Ishikawa (cell line): ENCODE measurements at regions not wholly inside any gene's neighbourhood (a gene's known extent, or its start where the extent isn't known, plus 50 kb on each side); places are given as distances from the start of the nearest gene placed in this dataset.

Experiments
- CEBPB ChIP-seq: IDR thresholded peaks from 2 replicates; pipeline ENCODE4 v1.6.1; 2012
- CREB1 ChIP-seq: IDR thresholded peaks from 2 replicates; pipeline ENCODE4 v1.6.1; 2012; ENCODE audit warnings: low read depth
- EGR1 ChIP-seq: IDR thresholded peaks from 2 replicates; pipeline ENCODE4 v1.6.1; 2012
- EP300 ChIP-seq: IDR thresholded peaks from 2 replicates; pipeline ENCODE4 v1.6.1; 2012; ENCODE audit warnings: borderline replicate concordance
- FOXM1 ChIP-seq: IDR thresholded peaks from 2 replicates; pipeline ENCODE4 v1.6.1; 2012; ENCODE audit warnings: low read depth, borderline replicate concordance
- NFIC ChIP-seq: IDR thresholded peaks from 2 replicates; pipeline ENCODE4 v1.6.1; 2012
- RAD21 ChIP-seq: IDR thresholded peaks from 2 replicates; pipeline ENCODE4 v1.6.1; 2012; ENCODE audit warnings: low read depth
- TAF1 ChIP-seq: IDR thresholded peaks from 2 replicates; pipeline ENCODE4 v1.6.1; 2012; ENCODE audit warnings: low read depth, mild to moderate bottlenecking
- TCF12 ChIP-seq: IDR thresholded peaks from 2 replicates; pipeline ENCODE4 v1.6.1; 2012; ENCODE audit warnings: low read depth
- TEAD4 ChIP-seq: IDR thresholded peaks from 2 replicates; pipeline ENCODE4 v1.6.1; 2012
- YY1 ChIP-seq: IDR thresholded peaks from 2 replicates; pipeline ENCODE4 v1.6.1; 2012; ENCODE audit warnings: low read depth
- ZBTB7A ChIP-seq: IDR thresholded peaks from 2 replicates; pipeline ENCODE4 v1.6.1; 2012; ENCODE audit warnings: low read depth
- TF ChIP-seq, protein P1 (sequence below): IDR thresholded peaks from 2 replicates; pipeline ENCODE4 v1.6.1; 2012
- TF ChIP-seq, protein P2 (sequence below): IDR thresholded peaks from 2 replicates; pipeline ENCODE4 v1.6.1; 2012
- TF ChIP-seq, protein P3 (sequence below): IDR thresholded peaks from 2 replicates; pipeline ENCODE4 v1.6.1; 2012; ENCODE audit warnings: low read depth, mild to moderate bottlenecking

DNA sequence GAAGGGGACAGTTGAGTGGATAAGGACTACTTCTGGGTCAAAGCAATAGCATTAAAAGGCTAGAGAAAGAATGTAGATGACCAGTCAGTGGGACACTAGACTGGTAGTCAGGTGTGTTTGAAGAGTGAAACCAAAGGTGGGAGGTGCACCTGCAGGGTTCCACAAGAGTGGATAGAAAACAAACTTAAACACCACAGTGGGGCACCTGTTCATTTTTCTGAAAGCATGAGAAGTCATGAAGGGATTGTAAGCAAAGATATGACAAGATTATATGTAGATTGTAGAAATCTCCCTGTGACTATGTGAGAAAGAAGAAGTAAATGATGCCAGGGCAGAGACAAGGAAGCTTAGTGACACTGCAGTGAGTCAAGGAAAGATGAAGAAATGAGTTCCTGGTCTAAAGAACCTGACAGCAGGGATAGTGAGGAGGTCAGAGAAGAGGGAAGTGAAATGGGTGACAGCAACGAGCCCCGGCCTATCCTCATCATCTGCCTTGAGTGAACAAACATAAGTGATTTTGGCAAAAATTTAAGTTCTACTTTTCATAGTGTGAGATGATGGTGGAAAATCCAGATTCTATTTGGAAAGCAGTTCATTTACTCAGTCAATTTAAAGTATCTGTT lies 296.9 kb downstream of the TLE4 start:
- TF ChIP-seq YY1 (no peak), ZBTB7A (no peak), CREB1 (no peak), EP300 (no peak), TEAD4 (no peak), CEBPB (no peak), TCF12 (no peak), FOXM1 (no peak), RAD21 (no peak), TAF1 (no peak), NFIC (no peak), EGR1 (no peak)
- TF ChIP-seq, protein P1, sequence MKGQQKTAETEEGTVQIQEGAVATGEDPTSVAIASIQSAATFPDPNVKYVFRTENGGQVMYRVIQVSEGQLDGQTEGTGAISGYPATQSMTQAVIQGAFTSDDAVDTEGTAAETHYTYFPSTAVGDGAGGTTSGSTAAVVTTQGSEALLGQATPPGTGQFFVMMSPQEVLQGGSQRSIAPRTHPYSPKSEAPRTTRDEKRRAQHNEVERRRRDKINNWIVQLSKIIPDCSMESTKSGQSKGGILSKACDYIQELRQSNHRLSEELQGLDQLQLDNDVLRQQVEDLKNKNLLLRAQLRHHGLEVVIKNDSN, result no peak
- TF ChIP-seq, protein P2, sequence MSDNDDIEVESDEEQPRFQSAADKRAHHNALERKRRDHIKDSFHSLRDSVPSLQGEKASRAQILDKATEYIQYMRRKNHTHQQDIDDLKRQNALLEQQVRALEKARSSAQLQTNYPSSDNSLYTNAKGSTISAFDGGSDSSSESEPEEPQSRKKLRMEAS, result no peak
- TF ChIP-seq, protein P3, sequence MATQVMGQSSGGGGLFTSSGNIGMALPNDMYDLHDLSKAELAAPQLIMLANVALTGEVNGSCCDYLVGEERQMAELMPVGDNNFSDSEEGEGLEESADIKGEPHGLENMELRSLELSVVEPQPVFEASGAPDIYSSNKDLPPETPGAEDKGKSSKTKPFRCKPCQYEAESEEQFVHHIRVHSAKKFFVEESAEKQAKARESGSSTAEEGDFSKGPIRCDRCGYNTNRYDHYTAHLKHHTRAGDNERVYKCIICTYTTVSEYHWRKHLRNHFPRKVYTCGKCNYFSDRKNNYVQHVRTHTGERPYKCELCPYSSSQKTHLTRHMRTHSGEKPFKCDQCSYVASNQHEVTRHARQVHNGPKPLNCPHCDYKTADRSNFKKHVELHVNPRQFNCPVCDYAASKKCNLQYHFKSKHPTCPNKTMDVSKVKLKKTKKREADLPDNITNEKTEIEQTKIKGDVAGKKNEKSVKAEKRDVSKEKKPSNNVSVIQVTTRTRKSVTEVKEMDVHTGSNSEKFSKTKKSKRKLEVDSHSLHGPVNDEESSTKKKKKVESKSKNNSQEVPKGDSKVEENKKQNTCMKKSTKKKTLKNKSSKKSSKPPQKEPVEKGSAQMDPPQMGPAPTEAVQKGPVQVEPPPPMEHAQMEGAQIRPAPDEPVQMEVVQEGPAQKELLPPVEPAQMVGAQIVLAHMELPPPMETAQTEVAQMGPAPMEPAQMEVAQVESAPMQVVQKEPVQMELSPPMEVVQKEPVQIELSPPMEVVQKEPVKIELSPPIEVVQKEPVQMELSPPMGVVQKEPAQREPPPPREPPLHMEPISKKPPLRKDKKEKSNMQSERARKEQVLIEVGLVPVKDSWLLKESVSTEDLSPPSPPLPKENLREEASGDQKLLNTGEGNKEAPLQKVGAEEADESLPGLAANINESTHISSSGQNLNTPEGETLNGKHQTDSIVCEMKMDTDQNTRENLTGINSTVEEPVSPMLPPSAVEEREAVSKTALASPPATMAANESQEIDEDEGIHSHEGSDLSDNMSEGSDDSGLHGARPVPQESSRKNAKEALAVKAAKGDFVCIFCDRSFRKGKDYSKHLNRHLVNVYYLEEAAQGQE, result no peak

DNA sequence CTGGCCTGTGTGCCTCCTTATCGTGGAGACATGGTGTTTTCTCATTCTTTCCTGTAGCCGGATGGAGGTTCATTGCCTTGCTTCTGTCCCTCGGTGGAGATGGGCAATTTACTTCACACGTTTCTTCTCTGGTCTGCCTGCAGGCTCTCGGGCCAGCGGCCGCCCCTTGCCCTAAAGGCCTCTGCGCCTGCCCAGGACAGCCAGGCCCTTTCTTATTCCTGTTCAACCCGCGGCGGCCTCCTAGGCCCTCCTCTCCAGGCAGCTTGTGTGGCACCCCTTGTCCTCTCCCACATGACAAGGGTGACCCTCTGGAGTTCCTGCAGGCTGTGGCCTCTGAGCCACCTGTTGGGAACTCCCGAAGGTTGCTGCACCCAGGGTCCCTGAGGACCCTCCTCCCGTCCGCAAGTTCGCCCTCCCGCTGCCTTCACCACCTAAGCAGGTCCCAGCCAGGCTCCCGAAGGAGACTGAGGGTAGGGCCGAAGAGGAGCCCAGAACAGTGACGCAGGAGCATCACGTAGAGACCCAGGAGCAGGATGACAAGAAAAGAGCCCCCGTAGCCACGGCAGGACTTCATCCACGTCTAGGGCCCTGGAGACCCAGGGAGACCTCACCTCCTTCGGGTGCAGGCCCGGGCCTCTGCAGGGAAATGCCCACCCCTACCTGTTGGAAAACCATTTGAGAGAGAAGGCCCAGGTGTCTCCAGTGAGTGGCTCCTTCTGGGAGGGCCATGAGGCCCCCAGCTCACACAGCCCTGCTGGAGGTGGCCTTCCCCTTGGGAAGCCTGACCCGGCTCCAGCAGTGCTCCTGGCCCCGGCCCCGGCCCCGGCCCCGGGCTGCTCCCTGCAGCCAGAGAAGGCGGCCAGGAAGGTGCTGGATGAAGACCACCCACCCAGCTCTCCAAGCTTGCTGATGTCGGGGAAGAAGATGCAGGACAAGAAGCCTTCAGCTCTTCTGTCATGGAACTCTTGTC lies 291.4 kb downstream of the TLE4 start:
- TF ChIP-seq TAF1 (no peak), EGR1 (no peak), TEAD4 (no peak), NFIC (no peak), TCF12 (no peak), RAD21 (no peak), FOXM1 (no peak), YY1 (no peak), ZBTB7A (no peak), CEBPB (no peak), CREB1 (no peak)
- TF ChIP-seq, protein P3, result no peak
- TF ChIP-seq, protein P1, result no peak
- TF ChIP-seq, protein P2, result no peak

DNA sequence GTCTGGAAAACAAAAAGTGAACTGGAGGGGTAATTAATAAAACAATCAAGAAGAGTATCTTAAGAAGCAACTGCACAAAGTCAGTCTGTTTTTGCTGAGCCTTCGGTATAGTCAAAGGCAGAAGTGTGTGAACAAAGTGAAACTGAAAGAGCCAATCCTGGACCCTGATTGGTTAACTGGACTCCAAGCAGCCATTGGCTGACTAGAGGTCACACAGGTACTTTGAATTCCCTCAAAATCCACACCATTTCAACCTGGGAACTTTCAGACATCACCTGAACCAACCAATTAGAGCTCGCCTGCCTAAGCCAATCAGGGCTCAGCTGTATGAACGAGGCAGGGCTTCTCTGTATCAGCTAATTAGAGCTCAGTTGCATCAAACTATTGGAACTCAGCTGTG lies 286.7 kb downstream of the TLE4 start:
- TF ChIP-seq YY1 (no peak), EGR1 (no peak)
- TF ChIP-seq, protein P2, result no peak

DNA sequence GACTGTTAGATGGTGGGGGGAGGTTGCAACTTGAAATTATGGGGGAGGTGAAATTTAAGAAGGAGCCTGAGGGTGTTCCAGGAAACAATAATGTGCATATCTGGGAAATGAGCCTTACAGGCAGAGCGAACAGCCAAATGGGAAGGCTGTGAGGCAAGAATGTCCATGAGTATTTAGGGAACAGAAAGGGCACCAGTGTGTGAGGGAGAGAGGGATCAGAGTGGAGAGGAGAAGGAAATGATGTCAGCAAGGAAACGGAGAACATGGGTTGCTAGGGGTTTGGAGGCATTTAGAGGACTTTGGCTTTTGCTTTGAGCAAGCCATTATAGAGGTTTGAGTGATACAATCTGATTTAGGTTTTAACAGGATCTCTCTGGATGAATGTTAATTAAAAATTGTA lies 285.4 kb downstream of the TLE4 start:
- TF ChIP-seq TEAD4 (no peak), CREB1 (no peak), NFIC (no peak)

DNA sequence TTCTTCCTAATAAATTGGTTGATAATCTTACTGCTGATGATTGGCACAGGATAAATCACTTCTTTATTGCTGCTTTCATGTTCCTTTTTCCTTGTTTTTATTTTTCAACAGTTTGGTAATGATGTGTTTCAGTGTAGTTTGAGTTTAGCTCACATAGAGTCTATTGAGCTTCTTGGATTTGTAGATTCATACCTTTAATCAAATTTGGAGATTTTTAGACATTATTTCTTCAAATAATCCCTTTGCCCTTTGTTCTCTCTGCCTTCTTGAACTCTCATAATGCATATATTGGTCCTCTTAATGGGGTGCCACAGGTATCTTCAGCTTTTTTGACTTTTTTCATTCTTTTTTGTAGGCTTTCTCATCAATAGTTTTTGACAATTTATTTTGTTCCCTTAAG lies 275.3 kb downstream of the TLE4 start:
- TF ChIP-seq CREB1, result no peak
- TF ChIP-seq FOXM1, result no peak
- TF ChIP-seq ZBTB7A, result no peak
- no peak for TF ChIP-seq EGR1
- TF ChIP-seq RAD21, result no peak
- no peak for TF ChIP-seq NFIC
- no peak for TF ChIP-seq YY1
- no peak for TF ChIP-seq TCF12
- TF ChIP-seq, protein P1, result no peak
- TF ChIP-seq EP300, result no peak
- TF ChIP-seq CEBPB, result no peak
- TF ChIP-seq, protein P3, result no peak
- no peak for TF ChIP-seq TAF1
- TF ChIP-seq, protein P2, result no peak
